Stimulated activated effector memory CD8-positive, alpha-beta T cell treated with anti-CD3 and anti-CD28 coated beads, Interleukin-12 subunit alpha, Interleukin-12 subunit beta, amount 100 ng/mL, for 72 hours (primary cell): ENCODE measurements at regions not wholly inside any gene's neighbourhood (a gene's known extent, or its start where the extent isn't known, plus 50 kb on each side); places are given as distances from the start of the nearest gene placed in this dataset.
"Not testable (repeated sequence)": the region's sequence is repeated elsewhere in the genome, so short reads cannot be mapped to it uniquely, and the experiment has no call there.

ENCODE experiments used
- ATAC-seq: fragments of 150-1000 bp; cut with Tn5 transposase; 2 replicates; pipeline ENCODE4 v1.10.0; 2021
- DNase-seq, 2 donors: peaks; one replicate each; pipeline ENCODE4 v3.0.0; 2021 to 2022; ENCODE audit warnings: low spot score in 2 of 2
- H3K27ac Mint-ChIP-seq: one replicate; pipeline ENCODE4 v1.8.0; 2022; ENCODE audit warnings: mild to moderate bottlenecking, mixed read lengths
- H3K36me3 Mint-ChIP-seq: one replicate; pipeline ENCODE4 v1.8.0; 2022; ENCODE audit warnings: mild to moderate bottlenecking, mixed read lengths
- H3K4me1 Mint-ChIP-seq: one replicate; pipeline ENCODE4 v1.8.0; 2022; ENCODE audit warnings: mixed read lengths
- H3K4me3 Mint-ChIP-seq: one replicate; pipeline ENCODE4 v1.8.0; 2022; ENCODE audit warnings: mild to moderate bottlenecking, mixed read lengths
- H3K9me3 Mint-ChIP-seq: one replicate; pipeline ENCODE4 v1.8.0; 2022; ENCODE audit warnings: mixed read lengths

GRCh38 chr13:76829572-76830327 is 56.5 kb downstream of the KCTD12 start:
- H3K4me1 Mint-ChIP-seq: peaks cover 5% of the 10 kb centered on the region
- ATAC-seq (no peak), DNase-seq (no peak)
- H3K9me3 Mint-ChIP-seq: no peaks in the 10 kb centered on the region
- peaks cover 4% of the 10 kb centered on the region for H3K36me3 Mint-ChIP-seq
- H3K27ac Mint-ChIP-seq: no peak overlapping the region
- no peak overlapping the region for H3K4me3 Mint-ChIP-seq

DNA sequence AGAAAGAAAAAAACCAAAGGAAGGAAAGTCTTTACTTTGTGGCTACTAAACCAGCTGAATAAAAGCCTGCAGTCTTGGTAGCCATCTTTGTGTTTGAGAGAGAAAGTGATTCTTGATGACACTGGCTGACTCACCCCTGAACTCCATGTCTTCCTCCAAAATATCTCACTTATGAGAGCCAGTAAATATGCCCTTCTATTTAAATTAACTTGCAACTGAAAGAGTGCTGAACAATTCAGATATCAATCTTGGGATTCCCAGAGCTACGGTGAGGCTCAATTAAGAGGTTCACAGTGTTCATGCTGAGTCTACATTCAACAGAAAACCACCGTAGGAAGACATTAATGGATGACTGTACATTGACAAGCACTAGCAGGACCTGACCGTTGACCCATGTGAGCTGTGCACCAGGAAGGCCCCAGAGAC is 57.9 kb downstream of the KCTD12 start:
- Mint-ChIP-seq H3K9me3 (no peaks in the 10 kb centered on the region), H3K4me3 (no peak overlapping the region), H3K4me1 (peaks cover 5% of the 10 kb centered on the region), H3K27ac (no peak overlapping the region), H3K36me3 (peaks cover 4% of the 10 kb centered on the region)
- ATAC-seq (peak; percentile 69), DNase-seq (no peak)

GRCh38 chr13:76826527-76826926 is 59.7 kb downstream of the KCTD12 start:
- Mint-ChIP-seq H3K9me3 (no peaks in the 10 kb centered on the region), H3K4me1 (peaks cover 5% of the 10 kb centered on the region), H3K36me3 (peaks cover 4% of the 10 kb centered on the region), H3K4me3 (no peak overlapping the region), H3K27ac (no peak overlapping the region)
- ATAC-seq (no peak), DNase-seq (no peak)

GRCh38 chr13:76825430-76825829 is 60.8 kb downstream of the KCTD12 start:
- Mint-ChIP-seq H3K27ac (no peak overlapping the region), H3K36me3 (no peaks in the 10 kb centered on the region), H3K4me3 (no peak overlapping the region), H3K4me1 (peaks cover 5% of the 10 kb centered on the region), H3K9me3 (no peaks in the 10 kb centered on the region)
- no peak for DNase-seq
- no peak for ATAC-seq

DNA sequence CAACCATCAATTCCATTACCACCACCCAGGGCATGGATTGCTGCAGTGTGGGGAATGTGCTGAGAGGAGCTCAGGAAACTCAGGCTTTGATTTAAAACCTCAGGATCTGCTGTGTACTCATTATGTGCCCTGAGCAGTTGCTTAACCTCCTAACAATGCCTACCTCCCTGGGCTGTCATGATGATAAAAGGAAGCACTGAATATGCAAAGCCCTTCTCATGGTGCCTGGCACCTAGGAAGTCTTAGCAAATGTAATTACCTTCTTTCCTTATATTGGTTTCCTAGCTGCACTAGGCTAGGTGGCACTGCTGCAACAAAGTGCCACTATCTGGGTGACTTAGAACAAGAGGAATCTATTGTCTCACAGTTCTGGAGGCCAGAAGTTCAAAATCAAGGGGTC is 62.2 kb downstream of the KCTD12 start:
- Mint-ChIP-seq H3K36me3 (no peaks in the 10 kb centered on the region), H3K27ac (no peak overlapping the region), H3K4me3 (no peak overlapping the region), H3K4me1 (peaks cover 5% of the 10 kb centered on the region), H3K9me3 (no peaks in the 10 kb centered on the region)
- no peak for DNase-seq
- ATAC-seq: no peak

DNA sequence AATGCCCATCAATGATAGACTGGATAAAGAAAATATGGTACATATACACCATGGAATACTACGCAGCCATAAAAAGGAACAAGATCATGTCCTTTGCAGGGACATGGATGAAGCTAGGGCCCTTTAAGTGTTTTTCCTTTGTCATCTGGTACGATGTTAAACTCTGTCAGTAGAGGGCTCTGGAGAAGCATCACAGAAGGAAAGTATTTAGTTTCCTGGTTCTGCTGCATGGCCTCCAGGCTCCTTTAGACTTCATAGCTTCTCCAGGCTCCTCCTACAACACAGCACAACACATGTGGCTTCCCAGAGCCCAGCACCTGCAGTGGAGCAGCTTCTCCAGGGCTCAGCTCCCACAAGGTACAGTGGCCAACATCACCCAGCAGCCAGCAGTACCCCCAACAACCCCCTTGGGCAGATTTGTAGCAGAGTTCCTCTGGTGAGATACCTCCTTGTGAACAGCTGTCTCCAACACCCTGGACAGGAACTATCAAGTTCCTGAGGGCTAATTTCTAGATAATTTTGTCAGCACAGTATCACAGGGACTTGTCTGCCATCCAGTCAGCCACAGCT is 63.4 kb downstream of the KCTD12 start:
- ATAC-seq (no peak), DNase-seq (no peak)
- H3K9me3 Mint-ChIP-seq: no peaks in the 10 kb centered on the region
- H3K4me1 Mint-ChIP-seq: no peaks in the 10 kb centered on the region
- H3K36me3 Mint-ChIP-seq: no peaks in the 10 kb centered on the region
- H3K27ac Mint-ChIP-seq: no peak overlapping the region
- no peak overlapping the region for H3K4me3 Mint-ChIP-seq

GRCh38 chr13:76821222-76821621 is 65.0 kb downstream of the KCTD12 start:
- not testable (repeated sequence) for H3K4me1 Mint-ChIP-seq, DNase-seq, H3K4me3 Mint-ChIP-seq, ATAC-seq, H3K9me3 Mint-ChIP-seq, H3K36me3 Mint-ChIP-seq, H3K27ac Mint-ChIP-seq

DNA sequence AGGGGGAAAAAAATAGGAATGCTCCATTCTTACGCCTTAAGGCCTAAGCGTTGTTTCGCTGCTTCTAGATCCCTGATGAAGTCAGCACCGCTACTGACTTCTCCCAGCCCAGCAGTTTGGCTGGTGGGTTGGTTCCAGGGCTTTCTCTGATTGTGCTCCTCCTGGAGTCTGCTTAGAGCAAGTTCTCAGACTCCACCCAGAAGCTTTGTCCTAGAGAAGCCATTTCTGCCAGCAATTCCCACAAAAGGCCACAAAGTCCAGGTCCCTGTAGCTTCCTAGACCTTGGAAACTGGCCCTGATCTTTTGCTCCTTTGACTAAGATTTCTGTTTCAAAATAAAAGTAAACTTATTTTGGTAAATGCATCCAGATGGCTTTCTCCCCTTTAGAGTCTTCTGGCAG is 65.4 kb downstream of the KCTD12 start:
- Mint-ChIP-seq H3K4me3 (no peak overlapping the region), H3K27ac (no peak overlapping the region), H3K4me1 (no peaks in the 10 kb centered on the region), H3K36me3 (no peaks in the 10 kb centered on the region), H3K9me3 (no peaks in the 10 kb centered on the region)
- ATAC-seq (no peak), DNase-seq (no peak)

GRCh38 chr13:76816394-76816793 is 69.8 kb downstream of the KCTD12 start:
- no peak overlapping the region for H3K4me3 Mint-ChIP-seq
- no peaks in the 10 kb centered on the region for H3K4me1 Mint-ChIP-seq
- DNase-seq (no peak), ATAC-seq (no peak)
- H3K9me3 Mint-ChIP-seq: no peaks in the 10 kb centered on the region
- no peak overlapping the region for H3K27ac Mint-ChIP-seq
- H3K36me3 Mint-ChIP-seq: no peaks in the 10 kb centered on the region

DNA sequence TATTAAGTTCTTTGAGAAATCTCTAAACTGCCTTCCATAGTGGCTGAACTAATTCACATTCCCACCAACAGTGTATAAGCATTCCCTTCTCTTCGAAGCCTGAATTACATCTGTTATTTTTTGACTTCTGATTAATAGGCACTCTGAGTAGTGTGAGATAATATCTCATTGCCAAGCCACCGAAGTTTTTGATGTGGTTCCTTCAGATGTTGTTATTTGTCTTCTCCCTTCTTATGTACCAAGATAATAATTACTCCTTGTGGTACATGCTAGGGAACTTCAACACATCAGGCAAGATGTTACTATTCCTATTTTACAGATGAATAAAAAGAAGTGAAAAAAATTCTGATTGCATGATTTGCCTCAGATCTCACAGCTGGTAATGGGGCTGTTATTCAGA is 70.9 kb downstream of the KCTD12 start:
- Mint-ChIP-seq H3K27ac (no peak overlapping the region), H3K36me3 (no peaks in the 10 kb centered on the region), H3K4me1 (no peaks in the 10 kb centered on the region), H3K4me3 (no peak overlapping the region), H3K9me3 (no peaks in the 10 kb centered on the region)
- DNase-seq: no peak
- ATAC-seq: no peak

GRCh38 chr13:76813891-76814290 is 72.3 kb downstream of the KCTD12 start:
- H3K4me3 Mint-ChIP-seq: no peak overlapping the region
- peaks cover 4% of the 10 kb centered on the region for H3K9me3 Mint-ChIP-seq
- ATAC-seq: peak; percentile 27
- no peaks in the 10 kb centered on the region for H3K36me3 Mint-ChIP-seq
- DNase-seq: no peak
- H3K4me1 Mint-ChIP-seq: no peaks in the 10 kb centered on the region
- no peak overlapping the region for H3K27ac Mint-ChIP-seq

- ATAC-seq (peak; percentile 33), DNase-seq (no peak)
- Mint-ChIP-seq H3K4me3 (no peak overlapping the region), H3K27ac (no peak overlapping the region), H3K4me1 (no peaks in the 10 kb centered on the region), H3K36me3 (no peaks in the 10 kb centered on the region), H3K9me3 (peaks cover 4% of the 10 kb centered on the region)
Measured at GRCh38 chr13:76813000-76813691, 73.1 kb downstream of the KCTD12 start.

- DNase-seq: no peak
- Mint-ChIP-seq H3K4me3 (no peak overlapping the region), H3K27ac (no peak overlapping the region), H3K9me3 (peaks cover 4% of the 10 kb centered on the region), H3K4me1 (no peaks in the 10 kb centered on the region), H3K36me3 (no peaks in the 10 kb centered on the region)
- ATAC-seq: no peak
Measured at GRCh38 chr13:76812206-76812897, 73.9 kb downstream of the KCTD12 start.

- H3K4me3 Mint-ChIP-seq: no peak overlapping the region
- no peaks in the 10 kb centered on the region for H3K36me3 Mint-ChIP-seq
- ATAC-seq (no peak), DNase-seq (no peak)
- H3K9me3 Mint-ChIP-seq: peaks cover 4% of the 10 kb centered on the region
- no peaks in the 10 kb centered on the region for H3K4me1 Mint-ChIP-seq
- no peak overlapping the region for H3K27ac Mint-ChIP-seq
Measured at GRCh38 chr13:76809389-76809788, 76.8 kb downstream of the KCTD12 start.

- Mint-ChIP-seq H3K36me3 (no peaks in the 10 kb centered on the region), H3K4me3 (no peak overlapping the region), H3K27ac (no peak overlapping the region), H3K4me1 (no peaks in the 10 kb centered on the region), H3K9me3 (peaks cover 4% of the 10 kb centered on the region)
- no peak for DNase-seq
- no peak for ATAC-seq
Measured at GRCh38 chr13:76808927-76809326, 77.3 kb downstream of the KCTD12 start.
